ENCODE measurements at regions not wholly inside any gene's neighbourhood (a gene's known extent, or its start where the extent isn't known, plus 50 kb on each side); places are given as distances from the start of the nearest gene placed in this dataset.
"Not testable (repeated sequence)": the region's sequence is repeated elsewhere in the genome, so short reads cannot be mapped to it uniquely, and the experiment has no call there.

DNA sequence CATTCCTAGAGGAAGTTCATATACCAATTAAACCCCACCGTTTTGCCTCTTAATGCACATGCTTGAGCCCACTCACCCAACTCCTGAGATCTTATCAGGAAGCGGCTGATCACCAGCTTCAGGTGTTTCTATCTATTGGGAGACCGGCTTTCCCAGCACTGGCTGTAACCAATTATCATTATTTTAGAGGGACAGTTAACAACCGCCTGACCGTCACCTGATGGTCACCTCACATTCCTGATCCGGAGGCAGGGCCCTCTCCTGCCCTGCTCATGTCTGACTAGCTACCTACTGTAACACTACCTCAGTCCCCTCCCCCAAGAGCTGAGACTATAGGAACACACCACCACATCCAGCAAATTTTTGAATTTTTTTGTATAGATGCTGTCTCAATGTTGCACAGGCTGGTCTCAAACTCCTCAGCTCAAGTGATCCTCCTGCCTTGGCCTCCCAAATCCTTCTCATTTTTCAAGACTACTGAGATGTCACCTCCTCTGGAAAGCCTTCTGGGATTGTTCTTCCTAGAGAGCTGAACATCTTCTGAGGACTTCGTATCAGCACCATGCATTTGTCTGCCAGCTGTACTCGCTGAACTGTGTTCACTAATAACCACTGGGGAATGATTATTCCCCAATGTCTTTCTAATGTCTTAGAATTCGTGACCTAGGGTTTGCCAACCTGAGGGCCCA is 84.8 kb downstream of the LSM3 start:
- no peak for TF ChIP-seq POLR2A (IDR thresholded peaks at IDR 0.05; ENCODE audit: low read depth, low read length)
- no peak for DNase-seq (ENCODE audit: insufficient read length, low spot score)
- no peak for FAIRE-seq

DNA sequence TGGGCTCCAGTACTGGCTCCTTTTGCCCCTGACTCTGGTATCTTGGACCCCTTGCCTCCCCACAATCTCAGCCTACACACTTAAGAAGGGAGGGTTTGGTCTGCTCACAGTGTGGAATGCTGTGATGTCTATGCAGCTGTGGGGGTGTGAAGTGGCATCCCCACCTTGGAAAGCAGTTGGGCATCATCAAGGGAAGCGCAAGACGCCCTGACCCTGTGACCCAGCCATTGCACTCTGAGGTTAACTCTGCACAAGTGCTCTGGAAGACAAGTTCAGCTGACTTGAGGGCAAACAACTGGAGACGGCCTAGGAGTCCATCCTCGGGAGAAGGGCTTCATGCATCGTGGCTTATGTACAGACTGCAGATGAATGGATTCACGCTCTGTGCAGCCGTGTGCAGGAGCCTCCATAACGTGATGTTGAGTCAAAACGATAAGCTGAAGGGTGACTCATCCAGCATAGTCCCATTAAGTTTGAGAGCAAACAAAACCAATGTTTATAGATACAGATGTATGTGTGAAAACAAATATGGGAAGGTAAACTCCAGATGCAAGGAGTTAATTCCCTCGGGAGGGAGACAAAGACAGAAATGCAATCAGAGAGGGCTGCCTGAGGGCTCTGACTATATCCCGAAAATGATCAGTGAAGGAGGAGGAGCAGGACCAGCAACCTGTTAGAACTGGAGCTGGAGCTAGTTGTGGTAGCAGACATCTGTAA is 86.8 kb downstream of the LSM3 start:
- no peak for DNase-seq (ENCODE audit: insufficient read length, low spot score)
- no peak for TF ChIP-seq POLR2A (IDR thresholded peaks at IDR 0.05; ENCODE audit: low read depth, low read length)
- FAIRE-seq, result no peak

DNA sequence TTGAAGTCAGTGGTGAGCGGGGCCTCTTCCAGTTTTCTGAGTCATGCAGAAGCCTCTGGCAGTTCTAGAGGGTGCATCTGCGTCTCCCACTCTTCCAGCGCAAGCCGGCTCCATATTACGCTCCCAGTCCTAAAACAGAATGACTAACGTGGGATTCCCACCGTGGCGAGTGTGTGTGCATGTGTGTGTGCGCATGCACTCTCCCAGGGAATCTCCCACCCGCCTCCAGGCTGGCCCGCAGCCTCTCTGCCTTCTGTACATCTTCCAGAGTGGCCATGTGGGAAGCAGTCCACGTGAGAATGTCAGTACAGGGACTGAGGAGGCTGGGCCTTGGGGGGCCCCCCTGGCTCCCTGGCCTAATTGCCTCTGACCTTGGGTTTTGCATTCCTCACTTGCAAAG is 87.7 kb downstream of the LSM3 start:
- FAIRE-seq, result no peak

DNA sequence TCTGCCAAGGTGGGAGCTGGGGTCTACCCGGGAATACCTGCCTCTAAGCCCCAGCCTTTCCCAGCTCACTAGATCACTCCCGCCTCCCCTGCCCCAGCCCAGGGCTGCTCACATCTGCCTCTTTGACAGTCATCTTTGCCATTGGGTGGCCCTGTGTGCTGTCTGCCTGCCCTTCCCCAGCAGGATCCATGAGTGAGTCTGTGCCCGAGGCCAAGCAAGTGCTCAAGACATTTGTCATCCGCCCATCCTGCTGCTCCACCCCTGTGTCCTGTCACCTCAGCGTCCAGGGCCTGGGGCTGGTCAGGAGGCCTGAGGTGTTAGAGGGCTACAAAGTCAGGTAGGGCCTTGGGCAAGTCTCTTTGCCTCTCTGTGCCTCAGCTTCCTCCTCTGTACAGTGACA is 89.4 kb downstream of the LSM3 start:
- no peak for FAIRE-seq
- no peak for DNase-seq (ENCODE audit: insufficient read length, low spot score)

More for the DNA sequence above, 87.7 kb downstream of the LSM3 start:
- DNase-seq (ENCODE audit: insufficient read length, low spot score), result no peak
- TF ChIP-seq POLR2A (IDR thresholded peaks at IDR 0.05; ENCODE audit: low read depth, low read length), result no peak

DNA sequence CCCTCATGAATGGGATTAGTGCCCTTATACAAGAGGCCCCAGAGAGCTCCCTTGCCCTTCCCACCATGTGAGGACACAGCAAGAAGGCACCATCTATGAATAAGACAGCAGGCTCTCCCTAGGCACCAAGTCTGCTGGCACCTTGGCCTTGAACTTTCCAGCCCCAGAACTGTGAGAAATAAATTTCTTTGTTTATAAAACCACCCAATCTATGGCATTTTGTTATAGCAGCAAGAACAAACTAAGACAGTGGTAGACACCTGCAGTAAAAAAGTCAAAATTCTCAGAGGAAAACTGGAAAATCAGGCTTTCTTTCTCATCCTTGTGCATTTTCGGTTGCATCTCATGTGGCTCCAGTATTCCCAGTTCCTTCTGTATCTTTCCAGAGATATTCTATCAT is 90.3 kb downstream of the LSM3 start:
- FAIRE-seq (no peak), DNase-seq (ENCODE audit: insufficient read length, low spot score) (no peak)
- no peak for TF ChIP-seq POLR2A (IDR thresholded peaks at IDR 0.05; ENCODE audit: low read depth, low read length)

More for the DNA sequence above, 89.4 kb downstream of the LSM3 start:
- TF ChIP-seq POLR2A (IDR thresholded peaks at IDR 0.05; ENCODE audit: low read depth, low read length), result no peak

DNA sequence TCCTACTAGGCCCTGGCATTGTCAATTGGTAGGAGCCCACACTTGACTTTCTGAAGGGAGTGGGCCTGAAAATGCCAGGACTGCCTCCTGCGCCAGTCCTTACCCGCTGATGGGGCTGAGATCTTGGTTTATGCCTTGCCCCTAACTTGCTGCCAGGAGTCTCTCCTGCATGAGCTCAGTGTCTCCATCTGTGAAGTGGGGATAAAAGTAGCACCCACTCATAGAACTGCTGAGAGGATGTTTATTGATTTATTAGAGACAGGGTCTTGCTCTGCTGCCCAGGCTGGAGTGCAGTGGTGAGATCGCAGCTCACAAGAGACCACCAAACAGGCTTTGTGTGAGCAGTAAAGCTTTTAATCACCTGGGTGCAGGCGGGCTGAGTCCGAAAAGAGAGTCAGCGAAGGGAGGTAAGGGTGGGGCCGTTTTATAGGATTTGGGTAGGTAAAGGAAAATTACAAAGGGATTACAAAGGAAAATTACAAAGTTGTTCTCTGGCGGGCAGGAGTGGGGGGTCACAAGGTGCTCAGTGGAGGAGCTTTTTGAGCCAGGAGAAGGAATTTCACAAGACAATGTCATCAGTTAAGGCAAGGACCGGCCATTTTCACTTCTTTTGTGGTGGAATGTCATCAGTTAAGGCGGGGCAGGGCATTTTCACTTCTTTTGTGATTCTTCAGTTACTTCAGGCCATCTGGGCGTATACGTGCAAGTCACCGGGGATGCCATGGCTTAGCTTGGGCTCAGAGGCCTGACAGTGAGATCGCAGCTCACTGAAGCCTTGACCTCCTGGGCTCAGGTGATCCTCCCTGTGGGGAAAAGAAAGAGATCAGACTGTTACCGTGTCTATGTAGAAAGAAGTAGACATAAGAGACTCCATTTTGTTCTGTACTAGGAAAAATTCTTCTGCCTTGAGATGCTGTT is 93.7 kb downstream of the LSM3 start:
- DNase-seq (ENCODE audit: insufficient read length, low spot score); FAIRE-seq: not testable (repeated sequence)

DNA sequence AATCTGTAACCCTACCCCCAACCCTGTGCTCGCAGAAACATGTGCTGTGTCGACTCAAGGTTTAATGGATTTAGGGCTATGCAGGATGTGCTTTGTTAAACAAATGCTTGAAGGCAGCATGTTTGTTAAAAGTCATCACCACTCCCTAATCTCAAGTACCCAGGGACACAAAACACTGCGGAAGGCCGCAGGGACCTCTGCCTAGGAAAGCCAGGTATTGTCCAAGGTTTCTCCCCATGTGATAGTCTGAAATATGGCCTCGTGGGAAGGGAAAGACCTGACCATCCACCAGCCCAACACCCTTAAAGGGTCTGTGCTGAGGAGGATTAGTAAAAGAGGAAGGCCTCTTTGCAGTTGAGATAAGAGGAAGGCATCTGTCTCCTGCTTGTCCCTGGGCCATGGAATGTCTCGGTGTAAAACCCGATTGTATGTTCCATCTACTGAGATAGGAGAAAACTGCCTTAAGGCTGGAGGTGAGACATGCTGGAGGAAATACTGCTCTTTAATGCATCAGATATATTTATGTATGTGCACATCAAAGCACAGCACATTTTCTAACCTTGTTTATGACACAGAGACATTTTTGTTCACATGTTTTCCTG is 94.4 kb downstream of the LSM3 start:
- not testable (repeated sequence) for DNase-seq (ENCODE audit: insufficient read length, low spot score); FAIRE-seq

DNA sequence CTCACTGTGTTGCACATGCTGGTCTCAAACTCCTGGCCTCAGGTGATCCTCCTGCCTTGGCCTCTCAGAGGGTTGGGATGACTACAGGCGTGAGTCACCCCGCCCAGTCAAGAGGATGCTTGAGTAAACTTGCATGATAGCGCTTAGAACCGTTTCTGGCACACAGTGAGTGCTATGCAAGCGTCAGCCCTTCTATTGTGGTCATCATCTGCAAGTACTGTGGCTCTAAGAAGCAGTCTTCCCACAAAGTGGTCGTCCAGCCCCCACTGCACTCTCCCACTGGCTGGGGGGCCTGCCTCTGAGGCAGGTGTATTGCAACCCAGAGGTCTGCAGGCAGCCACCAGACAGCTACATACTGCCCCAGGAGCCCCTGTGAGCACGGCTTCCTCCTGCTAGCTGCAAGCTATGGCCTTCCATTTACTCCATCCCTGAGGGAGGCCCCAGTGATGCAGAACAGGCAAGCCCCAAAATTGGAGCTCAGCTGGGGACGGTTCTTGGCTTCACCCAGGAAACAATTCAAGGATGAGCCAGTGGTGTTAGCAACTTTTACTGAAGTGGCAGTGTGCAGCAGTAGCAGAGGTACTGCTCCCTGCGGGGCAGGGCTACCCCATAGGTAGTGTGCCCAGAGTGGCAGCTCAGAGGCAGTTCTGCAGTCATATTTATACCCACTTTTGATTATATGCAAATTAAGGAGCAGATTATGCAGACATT is 95.4 kb downstream of the LSM3 start:
- no peak for DNase-seq (ENCODE audit: insufficient read length, low spot score)
- no peak for TF ChIP-seq POLR2A (IDR thresholded peaks at IDR 0.05; ENCODE audit: low read depth, low read length)
- no peak for FAIRE-seq

DNA sequence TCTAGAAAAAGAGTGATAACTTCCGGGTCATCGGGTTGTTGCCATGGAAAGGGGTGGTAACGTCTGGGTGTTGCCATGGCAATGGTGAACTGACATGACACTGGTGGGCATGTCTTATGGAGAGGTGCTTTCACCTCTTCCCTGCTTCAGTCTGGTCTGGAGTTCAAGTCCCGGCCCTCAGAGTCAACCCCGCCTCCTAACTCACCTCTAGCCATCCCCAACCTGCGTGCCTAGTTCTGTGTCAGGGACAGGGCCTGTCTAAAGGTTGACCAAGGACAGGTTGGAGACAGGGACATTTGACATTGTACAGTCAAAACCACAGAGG is 96.0 kb downstream of the LSM3 start:
- FAIRE-seq (no peak), DNase-seq (ENCODE audit: insufficient read length, low spot score) (no peak)
- TF ChIP-seq POLR2A (IDR thresholded peaks at IDR 0.05; ENCODE audit: low read depth, low read length), result no peak

DNA sequence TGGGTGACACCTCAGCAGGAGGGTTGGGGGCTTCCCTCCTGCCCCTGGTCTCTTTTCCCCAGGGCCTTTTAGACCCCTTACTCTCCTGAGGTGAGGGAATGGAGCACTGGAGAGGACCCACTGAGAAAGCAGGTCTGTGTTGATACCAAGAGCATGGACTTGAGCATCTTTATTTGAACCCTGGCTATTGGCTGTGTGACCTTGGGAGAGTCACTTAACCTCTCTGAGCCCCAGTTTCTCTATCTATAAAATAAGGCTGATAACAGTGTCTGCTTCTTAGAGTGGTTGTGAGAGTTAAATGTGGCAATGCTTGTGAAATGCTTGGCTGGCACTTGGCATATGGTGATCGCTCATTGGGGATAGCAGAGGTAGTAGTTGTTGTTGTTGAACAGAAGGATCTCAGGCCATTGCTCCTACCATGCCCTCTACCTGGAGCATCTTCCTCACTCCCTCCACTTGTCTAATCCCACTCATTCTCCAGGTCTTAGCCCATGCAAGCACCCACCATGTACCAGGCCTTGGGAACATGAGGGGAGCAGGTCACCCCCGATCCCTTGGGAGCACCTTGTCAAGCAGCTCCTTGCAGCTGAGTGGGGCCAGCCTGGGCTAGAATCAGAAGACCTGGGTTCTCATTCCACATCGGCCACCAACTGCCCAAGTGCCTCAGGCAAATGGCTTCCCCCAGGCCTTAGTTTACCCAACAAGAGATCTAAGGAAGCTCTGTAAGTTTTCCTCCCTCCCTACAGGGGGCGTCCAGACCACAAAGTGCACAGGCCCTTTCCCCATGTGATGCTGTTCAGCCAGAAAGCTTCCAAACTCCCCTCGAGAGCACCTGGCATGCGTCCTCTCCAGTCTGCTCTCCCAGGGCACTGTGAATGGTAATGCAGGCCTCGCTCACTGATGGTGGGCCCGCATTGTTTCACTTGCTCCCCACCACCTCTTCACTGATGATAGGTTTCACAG is 96.7 kb downstream of the LSM3 start:
- no peak for FAIRE-seq
- DNase-seq (ENCODE audit: insufficient read length, low spot score), result no peak

DNA sequence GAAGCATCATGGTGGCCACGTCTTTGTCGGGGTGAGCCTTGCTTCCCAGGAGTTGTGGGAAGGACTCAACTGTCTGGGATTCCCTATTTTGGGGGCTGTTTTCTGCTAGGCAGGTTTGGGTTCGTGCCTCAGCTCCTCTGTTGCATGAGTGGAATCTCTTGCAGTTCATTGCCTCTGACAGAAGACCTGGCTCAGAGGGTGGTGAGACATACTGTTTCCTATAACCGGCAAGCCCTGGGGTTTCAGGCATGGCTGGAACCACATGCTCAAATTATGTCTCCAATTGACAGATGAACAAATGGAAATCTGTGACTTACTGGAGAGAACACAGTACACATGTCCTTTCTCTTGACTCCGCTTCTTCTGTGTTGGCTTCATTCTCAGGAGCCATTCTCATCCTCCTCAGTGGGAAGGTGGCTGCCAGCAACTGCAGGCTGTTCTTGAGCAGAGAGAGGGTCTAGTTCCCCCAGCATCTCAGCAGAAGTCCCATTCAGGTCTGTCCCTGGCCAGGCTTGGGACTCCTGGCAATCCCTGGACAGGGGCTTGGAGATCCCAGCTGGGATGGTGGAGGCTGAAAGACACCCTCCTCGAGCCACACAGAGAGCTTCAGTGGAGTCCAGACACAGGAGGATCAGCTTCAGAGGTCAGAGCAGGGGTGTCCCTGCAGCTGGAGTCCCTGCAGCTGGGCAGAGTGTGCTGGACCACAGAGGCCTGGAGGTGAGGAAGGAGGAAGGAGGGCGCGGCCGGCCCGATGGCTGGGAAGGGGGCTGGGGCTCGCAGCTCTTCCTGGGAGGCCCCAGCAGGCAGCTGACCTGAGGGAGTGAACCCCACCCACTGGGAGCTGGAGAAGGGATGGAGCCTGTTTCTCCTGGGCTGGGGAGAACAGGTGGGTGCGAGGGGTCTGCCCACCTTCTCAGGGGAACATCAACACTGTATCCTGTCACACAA is 97.6 kb downstream of the LSM3 start:
- DNase-seq (ENCODE audit: insufficient read length, low spot score), result no peak
- TF ChIP-seq POLR2A (IDR thresholded peaks at IDR 0.05; ENCODE audit: low read depth, low read length), result no peak
- no peak for FAIRE-seq

More for the DNA sequence above, 96.7 kb downstream of the LSM3 start:
- no peak for TF ChIP-seq POLR2A (IDR thresholded peaks at IDR 0.05; ENCODE audit: low read depth, low read length)
